ENCODE measurements at regions not wholly inside any gene's neighbourhood (a gene's known extent, or its start where the extent isn't known, plus 50 kb on each side); places are given as distances from the start of the nearest gene placed in this dataset.
A peak's percentile ranks its signal among the peaks of the same experiment; 100 is the strongest.

DNA sequence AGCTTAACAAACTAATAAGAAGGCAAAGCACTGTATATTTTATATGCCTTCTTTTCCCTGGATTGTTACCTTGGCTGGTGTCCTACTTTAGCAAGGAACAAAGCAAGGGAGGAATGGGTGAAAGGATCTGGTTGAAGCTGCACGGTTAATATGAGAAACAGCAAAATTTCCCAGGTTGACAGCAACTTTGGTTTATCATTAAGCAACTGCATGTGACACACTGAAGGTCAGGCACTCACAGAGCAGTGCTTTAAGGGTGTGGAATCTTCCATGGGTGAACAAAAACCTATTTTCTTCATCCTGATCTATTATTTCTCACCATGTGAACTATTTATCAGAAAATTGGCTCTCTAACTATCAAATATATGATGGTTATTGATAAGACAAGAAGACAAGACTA, 109.0 kb upstream of the ATP10B start:
- no peak for DNase-seq (ENCODE audit: low read depth in 3 of 3, low spot score in 2 of 3)

DNA sequence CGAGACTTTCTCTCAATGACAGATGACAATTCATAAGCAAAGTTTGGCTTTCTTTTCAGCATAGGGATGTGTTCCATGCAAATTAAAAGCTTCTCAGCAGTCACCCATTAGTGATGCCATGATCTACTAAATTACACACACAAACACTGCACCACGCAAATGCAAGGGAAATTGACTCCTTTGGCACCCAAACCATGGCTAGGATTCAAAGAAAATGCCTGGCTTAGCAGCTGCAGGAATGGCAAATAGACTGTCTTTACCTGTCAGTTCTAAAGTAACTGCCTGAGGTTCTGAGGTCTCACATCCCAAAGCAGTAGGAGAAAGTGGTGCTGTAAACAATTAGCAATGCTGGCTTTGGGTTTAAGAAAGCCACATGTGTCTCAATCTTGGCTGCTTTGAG, 108.6 kb upstream of the ATP10B start:
- DNase-seq (ENCODE audit: low read depth in 3 of 3, low spot score in 2 of 3), result no peak

DNA sequence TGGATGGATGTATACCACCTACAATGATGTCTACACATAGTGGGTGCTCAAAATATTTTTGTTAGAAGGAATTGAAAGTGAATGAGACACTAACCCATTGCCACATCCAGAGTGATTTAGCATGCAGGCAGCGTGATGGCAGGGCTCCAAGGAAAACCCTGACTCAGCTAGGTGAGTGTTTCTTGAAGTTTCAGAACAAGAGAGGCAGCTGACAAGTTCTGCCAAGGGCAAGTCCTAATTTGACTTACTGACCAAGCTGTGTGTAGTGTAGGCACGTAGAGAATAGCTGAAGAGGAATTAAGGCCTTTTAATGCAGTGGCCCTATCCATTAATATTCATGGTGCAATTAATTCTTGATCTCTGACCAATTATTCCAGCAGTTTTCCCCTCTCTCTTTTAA, 107.8 kb upstream of the ATP10B start:
- DNase-seq (ENCODE audit: low read depth in 3 of 3, low spot score in 2 of 3), result no peak

DNA sequence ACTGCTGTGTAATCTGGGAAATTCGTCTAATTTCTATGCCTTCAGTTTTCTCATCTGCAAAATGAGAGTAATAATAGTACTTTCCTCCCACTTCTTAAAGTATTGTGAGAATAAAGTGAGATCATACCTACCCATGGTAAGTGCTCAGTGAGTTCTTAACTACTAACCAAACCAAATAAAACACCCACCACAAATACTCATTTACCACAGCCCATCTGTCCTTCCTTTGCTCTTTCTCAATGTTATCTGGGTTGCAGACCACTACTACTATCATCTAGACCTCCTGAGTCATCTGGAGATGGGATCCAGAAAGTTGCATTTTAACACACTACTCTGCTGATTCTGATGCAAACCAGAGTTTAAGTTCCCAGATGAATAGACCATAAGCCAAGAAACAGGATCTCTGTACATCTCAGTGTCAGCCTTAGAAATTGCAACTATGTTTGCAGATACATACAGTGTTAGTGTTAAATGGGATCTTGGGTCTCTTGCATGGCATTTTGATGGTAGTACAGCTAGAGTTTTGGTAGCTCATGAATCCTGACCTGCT, 105.4 kb upstream of the ATP10B start:
- no peak for DNase-seq (ENCODE audit: low read depth in 3 of 3, low spot score in 2 of 3)

DNA sequence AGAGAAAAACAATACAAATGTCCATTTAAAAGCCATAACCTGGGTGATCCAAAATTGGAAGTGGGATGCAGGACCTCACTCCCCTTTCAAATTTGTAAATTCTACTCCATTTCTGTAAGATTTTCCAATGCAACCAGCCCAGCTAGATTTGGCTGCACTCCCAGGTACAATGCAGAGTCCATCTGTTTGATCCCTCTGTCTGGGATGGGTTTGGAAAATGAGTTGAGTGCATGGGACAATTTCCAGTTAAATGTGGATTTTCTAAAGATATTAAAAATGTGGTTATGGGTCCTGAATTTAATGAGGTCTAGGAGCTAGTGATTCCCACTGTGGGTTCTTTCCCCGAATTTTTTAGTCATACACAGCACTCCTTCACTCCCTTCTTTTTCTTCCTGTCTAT, 104.0 kb upstream of the ATP10B start:
- no peak for DNase-seq (ENCODE audit: low read depth in 3 of 3, low spot score in 2 of 3)

DNA sequence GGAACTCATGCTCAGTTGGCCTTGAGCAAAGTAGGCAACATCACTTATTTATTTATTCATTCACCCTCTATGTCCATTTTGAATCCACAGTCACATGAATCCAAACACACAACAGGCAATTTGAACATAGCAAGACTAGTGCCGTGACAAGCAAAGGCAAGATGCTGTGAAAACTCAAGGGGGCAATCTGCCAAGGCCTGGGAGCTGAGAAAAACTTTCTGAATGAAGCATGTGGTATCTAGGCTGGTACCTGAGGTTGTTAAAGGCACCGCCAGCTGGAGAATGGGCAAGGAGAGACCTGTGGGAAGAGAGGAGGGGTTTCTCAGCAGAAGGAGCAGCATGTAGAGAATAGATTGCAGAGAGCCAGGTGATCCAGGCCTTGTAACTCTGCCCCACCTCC, 98.3 kb upstream of the ATP10B start:
- DNase-seq (ENCODE audit: low read depth in 3 of 3, low spot score in 2 of 3), result no peak

DNA sequence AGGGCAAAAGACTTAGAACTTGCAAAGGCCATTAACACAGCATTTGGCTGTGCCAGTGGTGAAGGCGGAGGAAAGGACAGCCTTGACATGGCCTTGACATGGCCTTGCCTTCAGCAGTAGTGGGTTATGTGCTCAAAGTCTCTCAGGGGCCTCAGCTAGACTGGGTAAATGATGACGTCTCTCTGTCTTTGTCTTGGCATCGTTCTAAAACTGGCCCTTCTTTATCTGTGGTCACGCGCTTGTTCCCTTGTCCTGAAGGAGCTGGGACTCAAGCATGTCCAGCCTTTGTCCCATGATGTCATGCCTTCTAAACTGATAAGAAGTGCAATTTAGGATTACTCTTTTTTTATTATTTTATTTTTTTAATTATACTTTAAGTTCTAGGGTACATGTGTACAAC, 88.7 kb upstream of the ATP10B start:
- no peak for DNase-seq (ENCODE audit: low read depth in 3 of 3, low spot score in 2 of 3)

DNA sequence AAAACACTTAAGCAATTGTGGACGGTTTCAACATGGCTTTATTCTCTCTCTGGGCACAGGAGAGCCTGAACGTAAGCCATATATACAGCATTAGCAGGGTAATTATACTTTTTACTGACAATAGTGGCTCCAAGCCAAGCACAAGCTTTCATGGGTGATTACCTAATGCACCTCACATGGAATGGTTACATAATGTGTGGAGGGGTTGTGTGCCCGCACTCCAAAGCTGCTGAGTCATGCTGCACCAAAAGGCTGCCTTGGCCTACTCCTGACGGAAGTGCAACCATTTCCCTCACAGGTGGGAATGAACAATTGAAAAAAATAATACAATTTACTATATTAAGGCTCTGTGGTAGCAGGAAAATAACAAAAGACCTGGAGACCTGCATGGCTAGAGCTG, 86.5 kb upstream of the ATP10B start:
- DNase-seq (ENCODE audit: low read depth in 3 of 3, low spot score in 2 of 3), result no peak

DNA sequence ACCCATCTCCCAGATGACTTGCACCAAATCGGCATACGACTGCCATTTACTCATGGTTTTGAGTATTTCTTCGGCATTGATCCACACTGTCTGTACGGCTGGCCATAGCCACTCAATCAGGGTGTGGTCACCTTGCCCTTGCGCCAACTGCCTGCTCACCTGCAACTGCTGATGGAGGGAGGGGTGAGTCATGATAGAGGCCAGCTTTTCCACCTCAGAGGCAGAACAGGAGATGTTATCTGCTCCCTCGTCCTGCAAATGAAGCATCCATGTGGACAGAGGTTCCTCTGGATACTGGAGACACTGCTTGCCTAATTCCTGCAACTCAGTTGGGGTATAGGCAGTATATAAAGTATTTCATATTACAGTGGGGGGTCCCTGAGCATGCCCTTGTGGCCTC, 85.6 kb upstream of the ATP10B start:
- DNase-seq (ENCODE audit: low read depth in 3 of 3, low spot score in 2 of 3), result no peak

DNA sequence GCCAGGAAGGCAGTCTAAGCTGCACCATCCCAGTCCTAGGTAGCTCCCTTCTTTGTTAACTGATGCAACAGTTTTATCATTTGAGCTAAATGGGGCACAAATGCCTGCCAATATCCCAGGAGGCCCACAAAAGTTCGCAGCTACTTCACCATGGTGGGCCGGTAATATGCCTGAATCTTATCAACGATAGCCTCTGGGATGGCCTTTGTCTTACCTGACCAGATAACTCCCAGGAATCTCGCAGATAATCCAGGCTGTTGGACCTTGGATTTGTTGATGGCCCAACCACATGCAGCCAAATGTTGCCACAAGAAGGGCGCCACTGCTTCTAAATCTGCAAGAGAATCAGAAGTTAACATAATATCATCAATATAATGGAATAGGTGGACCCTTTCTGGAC, 83.8 kb upstream of the ATP10B start:
- DNase-seq (ENCODE audit: low read depth in 3 of 3, low spot score in 2 of 3), result no peak

DNA sequence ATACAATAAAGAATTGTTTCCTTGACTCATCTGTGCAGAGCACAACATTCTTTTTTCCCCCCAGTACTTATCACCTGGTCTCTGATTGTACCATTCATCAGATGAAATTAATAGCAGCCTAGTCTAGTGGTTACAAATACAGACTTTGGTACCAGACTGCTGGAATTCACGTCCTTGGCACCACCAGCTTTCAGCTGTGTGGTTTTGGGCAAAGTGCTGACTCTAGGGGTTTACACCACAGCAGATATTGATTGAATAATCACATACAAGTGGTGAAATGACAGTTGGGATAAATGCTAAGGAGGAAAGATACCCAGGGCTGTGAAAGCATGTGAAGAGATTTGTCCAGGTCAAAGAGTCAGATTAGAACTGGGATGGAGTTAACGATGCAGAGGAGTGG, 79.3 kb upstream of the ATP10B start:
- DNase-seq (ENCODE audit: low read depth in 3 of 3, low spot score in 2 of 3), result no peak

DNA sequence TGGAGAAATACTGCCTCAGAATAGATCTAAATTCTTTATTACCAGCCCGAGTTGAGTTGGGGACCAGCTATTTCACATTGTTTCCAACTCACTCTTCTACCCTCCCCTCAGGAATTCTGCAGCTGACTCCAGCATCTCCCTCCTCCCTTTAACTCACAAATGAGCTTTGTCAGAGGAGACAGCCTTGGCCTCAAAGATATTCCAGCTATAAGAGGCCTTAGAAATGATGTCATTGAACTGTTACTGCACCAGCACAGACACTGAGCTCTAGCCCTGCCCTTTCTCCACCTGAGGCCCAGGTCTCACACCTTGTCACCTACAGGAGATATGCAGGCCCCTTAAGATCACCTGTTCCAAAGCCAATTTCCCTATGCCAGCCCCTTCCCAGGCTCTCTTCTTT, 78.4 kb upstream of the ATP10B start:
- DNase-seq (ENCODE audit: low read depth in 3 of 3, low spot score in 2 of 3), result peak in 1 of 3 donors; percentile 59

DNA sequence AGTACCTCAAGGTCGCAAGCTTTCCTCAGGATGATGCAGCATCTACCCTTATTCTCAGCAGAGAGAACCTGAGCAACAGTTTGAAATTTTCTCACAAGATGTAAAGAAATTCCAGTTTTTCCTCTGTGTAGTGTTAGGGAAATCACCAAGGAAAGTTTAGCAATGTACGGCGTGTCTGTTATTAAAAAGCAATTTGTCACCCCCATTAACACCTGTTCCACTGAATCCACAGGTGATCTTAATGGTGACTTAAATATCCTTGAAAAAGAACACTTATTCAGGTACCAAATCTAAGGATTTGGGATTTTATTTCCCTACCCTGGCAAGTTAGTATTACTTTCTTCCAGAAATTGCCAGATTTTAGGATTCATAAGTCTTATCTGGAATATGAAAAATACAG, 77.9 kb upstream of the ATP10B start:
- DNase-seq (ENCODE audit: low read depth in 3 of 3, low spot score in 2 of 3), result no peak

DNA sequence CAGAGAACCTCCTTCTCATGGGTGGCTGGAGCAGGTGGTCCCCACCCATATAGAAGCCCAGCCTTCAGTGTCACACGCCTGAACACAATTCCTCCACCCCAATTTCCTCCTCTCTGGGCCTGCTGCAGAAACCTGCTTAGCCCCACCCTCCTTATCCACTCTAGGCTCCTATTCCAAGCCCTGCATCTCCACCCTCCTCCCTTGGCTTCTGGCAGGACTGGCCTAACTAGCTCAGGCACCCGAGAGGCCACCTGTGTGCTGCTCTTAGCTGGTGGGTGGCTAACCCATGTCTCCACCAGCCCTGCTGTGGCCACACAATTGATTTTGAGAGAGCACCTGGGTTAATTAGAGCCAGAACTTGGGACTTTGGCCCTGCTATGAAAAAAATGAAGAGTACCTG, 77.3 kb upstream of the ATP10B start:
- no peak for DNase-seq (ENCODE audit: low read depth in 3 of 3, low spot score in 2 of 3)

DNA sequence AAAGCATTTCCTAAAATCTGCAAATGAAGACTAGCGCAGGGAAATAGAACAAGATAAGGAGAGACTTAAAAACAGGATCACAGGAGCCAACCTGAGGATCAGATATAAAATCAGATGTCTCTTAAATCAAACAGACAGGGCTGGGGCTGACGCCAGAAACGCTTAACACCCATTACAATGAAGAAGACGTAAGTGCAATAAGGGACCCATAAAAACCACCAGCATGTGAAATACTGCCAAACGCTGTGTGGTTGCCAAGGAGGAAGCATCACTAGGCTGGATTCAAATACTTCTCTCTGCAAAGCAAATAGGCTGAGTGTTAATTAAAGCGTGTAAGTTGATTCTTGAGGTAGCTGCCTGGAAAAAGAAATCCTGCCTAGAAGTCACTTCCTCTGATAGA, 74.4 kb upstream of the ATP10B start:
- DNase-seq (ENCODE audit: low read depth in 3 of 3, low spot score in 2 of 3), result peak in 2 of 3 donors; percentile 44 to 60

DNA sequence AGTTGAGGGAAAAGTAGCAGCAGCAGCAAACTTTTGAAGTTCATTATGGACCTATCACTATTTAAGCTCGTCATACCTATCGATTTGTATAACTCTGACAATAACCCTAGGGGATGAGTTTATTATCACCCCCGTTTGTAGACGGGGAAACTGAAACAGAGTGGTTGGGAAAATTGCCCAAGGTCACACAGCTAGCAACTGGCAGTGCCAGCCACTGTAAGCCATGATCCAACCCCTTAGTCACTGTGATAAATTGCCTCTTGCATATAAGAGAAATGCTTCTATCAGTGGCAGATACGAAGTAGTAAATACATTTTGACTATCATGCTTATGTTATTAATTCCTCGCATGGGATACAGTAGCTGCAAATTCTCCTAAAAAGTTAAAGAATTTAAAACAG, 73.3 kb upstream of the ATP10B start:
- no peak for DNase-seq (ENCODE audit: low read depth in 3 of 3, low spot score in 2 of 3)

DNA sequence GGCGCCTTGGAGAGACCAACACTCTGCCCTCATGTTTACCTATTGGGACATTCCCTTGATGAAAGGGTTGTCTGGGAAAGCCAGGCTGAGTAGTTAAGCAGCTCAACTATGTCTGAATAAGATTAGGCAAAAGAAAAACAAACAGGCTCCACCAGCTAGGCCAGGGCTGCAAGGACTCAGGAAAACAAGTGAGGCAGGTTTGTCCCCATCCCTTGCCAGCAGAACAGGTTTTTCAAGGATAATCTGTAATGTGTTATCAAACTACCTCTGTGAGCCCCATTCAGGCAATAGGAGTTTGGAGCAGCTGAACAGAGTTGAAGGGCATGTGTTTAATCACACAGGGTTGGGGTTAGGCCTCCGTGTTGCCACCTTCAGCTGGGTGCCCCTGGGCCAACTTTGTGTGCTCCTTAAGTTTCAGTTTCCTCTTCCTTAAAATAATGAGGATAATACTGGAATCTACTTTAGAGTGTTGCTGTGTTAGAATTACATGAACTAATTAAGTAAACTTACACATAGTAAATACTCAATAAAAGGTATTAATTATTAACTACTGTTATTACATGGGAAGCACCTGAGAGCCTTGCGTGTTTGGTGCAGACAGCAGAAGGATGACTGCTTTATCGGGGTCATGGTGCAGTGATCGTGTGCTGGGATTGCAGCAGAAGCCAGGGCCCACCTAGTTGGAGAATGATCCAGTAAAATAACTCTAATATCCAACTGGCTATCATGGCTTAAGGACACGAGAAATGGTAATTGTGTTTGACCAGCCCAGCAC, 72.1 kb upstream of the ATP10B start:
- DNase-seq (ENCODE audit: low read depth in 3 of 3, low spot score in 2 of 3), result peak in 2 of 3 donors; percentile 34 to 51

DNA sequence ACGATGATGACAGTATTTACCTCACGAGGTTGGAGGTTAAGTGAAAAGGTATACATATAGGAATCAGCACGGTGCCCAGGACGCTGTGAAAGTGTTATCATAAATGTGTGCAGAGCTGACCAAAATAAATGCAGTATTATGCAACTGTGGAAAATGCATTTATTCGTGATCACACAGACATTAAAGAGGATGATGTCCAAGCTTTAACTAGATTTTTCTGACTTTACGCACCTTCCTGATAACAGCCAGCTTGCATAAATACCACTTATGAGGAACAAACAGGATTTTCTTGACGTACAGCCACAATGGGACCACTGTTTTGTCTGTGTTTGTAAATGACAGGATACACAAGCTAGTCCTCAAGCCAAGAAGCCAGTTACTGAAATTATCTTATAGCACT, 71.4 kb upstream of the ATP10B start:
- no peak for DNase-seq (ENCODE audit: low read depth in 3 of 3, low spot score in 2 of 3)

DNA sequence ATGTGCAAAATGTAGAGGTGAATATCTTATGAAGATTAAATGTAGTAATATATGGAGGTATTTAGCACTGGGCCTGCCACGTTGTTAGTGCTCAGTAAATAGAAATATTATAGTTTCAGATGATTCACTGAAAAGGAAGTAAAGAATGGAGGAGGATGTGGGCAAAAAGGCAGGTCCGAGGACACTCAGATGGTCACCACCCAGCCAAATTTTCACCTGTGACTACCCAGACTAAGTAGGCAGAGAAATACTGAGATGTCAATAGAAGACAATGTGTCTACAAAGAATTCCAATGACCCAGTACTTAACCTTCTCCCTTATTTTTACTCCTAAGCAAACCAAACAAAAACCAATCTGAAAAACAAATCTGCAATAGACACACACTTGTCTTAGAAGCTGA, 70.3 kb upstream of the ATP10B start:
- no peak for DNase-seq (ENCODE audit: low read depth in 3 of 3, low spot score in 2 of 3)

DNA sequence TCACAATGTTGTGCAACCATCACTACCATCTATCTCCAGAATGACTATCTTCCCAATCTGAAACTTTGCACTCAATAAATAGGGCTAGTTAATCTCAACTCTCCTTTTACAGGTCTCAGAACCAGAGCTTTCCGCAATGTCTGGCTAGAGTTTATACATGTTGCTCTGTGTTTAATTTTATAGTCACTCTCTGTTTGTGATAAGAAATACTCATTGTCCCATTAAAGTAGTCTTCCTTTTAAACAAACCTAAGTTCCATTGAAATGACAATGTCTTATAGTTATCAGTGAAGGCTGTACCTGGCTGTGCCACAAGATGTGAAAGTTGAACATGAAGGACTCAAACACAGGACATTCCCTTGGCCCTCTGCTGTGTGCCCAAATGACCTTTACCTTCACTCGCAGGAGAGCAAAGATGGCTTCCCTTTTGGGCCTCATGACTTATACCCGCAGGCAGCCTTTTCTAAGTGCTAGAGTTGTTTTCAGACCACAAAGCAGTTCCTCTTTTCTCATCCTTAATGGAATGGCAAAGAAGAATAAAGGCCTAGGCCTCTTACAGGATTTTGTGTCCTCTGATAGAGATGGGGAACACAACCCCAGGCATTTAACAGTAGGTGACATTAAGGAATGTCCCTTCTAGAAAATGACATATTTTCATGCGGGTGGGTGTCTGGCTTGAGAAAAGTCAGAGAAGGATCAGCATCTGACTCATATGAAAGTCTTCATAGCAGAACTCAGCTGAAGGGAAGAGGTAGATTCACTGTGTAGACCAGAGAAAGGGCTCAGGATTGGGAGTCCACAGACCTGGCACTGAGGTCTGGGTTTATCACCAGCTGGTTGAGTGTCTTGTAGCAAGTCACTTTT, 69.6 kb upstream of the ATP10B start:
- DNase-seq (ENCODE audit: low read depth in 3 of 3, low spot score in 2 of 3), result no peak

DNA sequence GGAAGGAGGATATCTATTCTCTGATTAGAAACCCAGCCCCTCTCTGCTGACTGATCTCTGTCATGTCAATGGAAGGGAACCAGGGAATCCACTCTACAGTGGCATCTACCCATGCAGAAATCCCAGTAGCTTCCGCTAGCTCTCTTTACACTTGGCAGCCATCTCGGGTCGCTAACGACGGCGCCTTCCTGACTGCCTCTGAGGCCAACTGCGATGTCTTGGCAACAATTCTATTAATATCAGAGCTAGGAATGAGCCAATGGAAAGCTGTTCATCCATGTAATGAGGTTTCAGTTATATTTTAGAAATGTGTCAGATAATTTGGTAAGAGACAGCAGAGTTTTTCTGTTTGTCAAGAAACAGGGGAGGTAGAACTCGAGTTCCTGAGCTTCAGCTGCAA, 67.6 kb upstream of the ATP10B start:
- no peak for DNase-seq (ENCODE audit: low read depth in 3 of 3, low spot score in 2 of 3)

DNA sequence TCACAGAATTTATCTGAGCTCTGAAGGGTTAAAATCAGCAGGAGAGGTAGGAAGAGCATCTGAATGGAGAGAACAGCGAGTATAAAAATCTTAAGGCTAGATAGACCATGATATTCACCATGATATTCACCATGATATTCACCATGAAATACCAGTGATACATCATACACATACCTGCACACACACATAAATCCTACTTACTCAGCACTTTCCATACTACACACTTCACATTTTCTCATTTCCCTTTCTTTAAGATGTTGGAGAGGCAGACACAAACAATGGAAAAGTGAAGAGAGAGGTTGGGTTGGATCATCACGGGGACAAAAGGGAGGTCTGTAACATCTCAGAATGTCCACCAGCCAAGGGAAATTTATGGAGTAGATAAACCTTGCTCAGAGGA, 66.4 kb upstream of the ATP10B start:
- DNase-seq (ENCODE audit: low read depth in 3 of 3, low spot score in 2 of 3), result no peak
